ENCODE measurements at regions not wholly inside any gene's neighbourhood (a gene's known extent, or its start where the extent isn't known, plus 50 kb on each side); places are given as distances from the start of the nearest gene placed in this dataset.

DNA sequence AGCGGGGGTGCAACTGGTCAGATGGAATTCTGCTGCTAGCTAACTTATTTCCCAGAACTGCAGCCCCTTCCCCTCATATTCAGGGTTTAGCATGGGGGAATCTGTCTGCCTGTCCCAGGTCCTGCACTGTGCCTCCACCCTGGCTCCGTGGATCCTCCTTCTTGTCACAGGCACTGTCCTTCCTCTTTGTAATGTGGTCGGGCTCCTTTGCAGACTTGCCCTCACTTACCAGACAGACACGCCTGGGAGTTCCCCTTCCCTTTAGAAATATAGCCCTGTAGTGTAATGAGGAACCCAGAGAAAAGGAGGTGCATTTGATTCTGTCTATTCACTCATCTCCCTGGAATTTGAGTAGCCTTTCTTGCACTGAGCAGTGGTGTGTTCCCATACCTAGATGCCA is 108.7 kb downstream of the TRIM43 start:
- Mint-ChIP-seq H3K9me3 (peaks cover 0 to 54% of the 10 kb centered on the region in 2 experiments; a peak in 2 of 5 replicates), H3K36me3 (ENCODE audit: insufficient read depth in 1 of 3, low read depth in 3 of 3) (no peaks in the 10 kb centered on the region), H3K4me1 (peaks cover 0 to 5% of the 10 kb centered on the region in 2 experiments; a peak in 1 of 4 replicates), H3K4me3 (no peak overlapping the region), H3K27ac (no peak overlapping the region), H3K27me3 (ENCODE audit: low read depth) (peaks cover 41% of the 10 kb centered on the region)
- Histone ChIP-seq H3K79me1 (ENCODE audit: insufficient read depth, low read depth, low read length, poor library complexity, severe bottlenecking) (no peaks in the 10 kb centered on the region), H3K9ac (ENCODE audit: extremely low read depth, insufficient read length, low read length) (no peak overlapping the region), H2BK120ac (ENCODE audit: low read depth, low read length, poor library complexity, severe bottlenecking) (no peak overlapping the region), H3K23ac (ENCODE audit: insufficient read length, low read depth, low read length) (no peak overlapping the region), H4K20me1 (ENCODE audit: control insufficient read depth, insufficient read depth, insufficient read length) (no peaks in the 10 kb centered on the region), H3K4ac (ENCODE audit: low read depth, low read length) (no peak overlapping the region), H3K14ac (ENCODE audit: insufficient read depth, low read length) (no peak overlapping the region), H2BK5ac (ENCODE audit: insufficient read length, low read length) (no peak overlapping the region), H3K56ac (ENCODE audit: insufficient read length, low read depth, low read length) (no peak overlapping the region), H2BK12ac (ENCODE audit: insufficient read length, low read depth, low read length) (no peak overlapping the region), H3K9me3 (ENCODE audit: control insufficient read depth, low read depth, low read length) (no peaks in the 10 kb centered on the region), H3K27ac (ENCODE audit: insufficient read length, low read depth, low read length) (no peak overlapping the region), H2AFZ (ENCODE audit: low read length) (no peak overlapping the region), H3K18ac (ENCODE audit: insufficient read length, low read depth, low read length) (no peak overlapping the region), H4K91ac (ENCODE audit: insufficient read length, low read depth, low read length) (no peak overlapping the region), H3K4me2 (ENCODE audit: insufficient read depth, insufficient read length, low read length) (no peak overlapping the region), H2BK20ac (ENCODE audit: low read depth, low read length, poor library complexity, severe bottlenecking) (no peak overlapping the region), H4K5ac (ENCODE audit: insufficient read length, low read depth, low read length) (no peak overlapping the region), H3K27me3 (ENCODE audit: insufficient read depth, low read length) (no peaks in the 10 kb centered on the region), H3K23me2 (ENCODE audit: insufficient read length, low read depth, low read length, poor library complexity, severe bottlenecking) (no peaks in the 10 kb centered on the region), H3K4me1 (ENCODE audit: insufficient read depth, low read length) (no peaks in the 10 kb centered on the region), H2AK5ac (ENCODE audit: insufficient read length, low read length) (no peak overlapping the region), H4K8ac (replicated peaks; ENCODE audit: insufficient read length, low read depth, low read length) (no peak overlapping the region), H3T11ph (ENCODE audit: low read length) (no peak overlapping the region), H2BK15ac (ENCODE audit: low read depth, low read length) (no peak overlapping the region), H3K79me2 (ENCODE audit: insufficient read depth, low read length) (no peaks in the 10 kb centered on the region)
- no peak for DNase-seq
- TF ChIP-seq, protein P1, sequence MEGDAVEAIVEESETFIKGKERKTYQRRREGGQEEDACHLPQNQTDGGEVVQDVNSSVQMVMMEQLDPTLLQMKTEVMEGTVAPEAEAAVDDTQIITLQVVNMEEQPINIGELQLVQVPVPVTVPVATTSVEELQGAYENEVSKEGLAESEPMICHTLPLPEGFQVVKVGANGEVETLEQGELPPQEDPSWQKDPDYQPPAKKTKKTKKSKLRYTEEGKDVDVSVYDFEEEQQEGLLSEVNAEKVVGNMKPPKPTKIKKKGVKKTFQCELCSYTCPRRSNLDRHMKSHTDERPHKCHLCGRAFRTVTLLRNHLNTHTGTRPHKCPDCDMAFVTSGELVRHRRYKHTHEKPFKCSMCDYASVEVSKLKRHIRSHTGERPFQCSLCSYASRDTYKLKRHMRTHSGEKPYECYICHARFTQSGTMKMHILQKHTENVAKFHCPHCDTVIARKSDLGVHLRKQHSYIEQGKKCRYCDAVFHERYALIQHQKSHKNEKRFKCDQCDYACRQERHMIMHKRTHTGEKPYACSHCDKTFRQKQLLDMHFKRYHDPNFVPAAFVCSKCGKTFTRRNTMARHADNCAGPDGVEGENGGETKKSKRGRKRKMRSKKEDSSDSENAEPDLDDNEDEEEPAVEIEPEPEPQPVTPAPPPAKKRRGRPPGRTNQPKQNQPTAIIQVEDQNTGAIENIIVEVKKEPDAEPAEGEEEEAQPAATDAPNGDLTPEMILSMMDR (conservative IDR thresholded peaks at IDR 0.05) = no peak
- WGBS (ENCODE audit: extremely low coverage, insufficient read length, low lambda C conversion rate) = no CpG with 5 or more reads among the region's 4 CpGs
